ENCODE measurements at regions not wholly inside any gene's neighbourhood (a gene's known extent, or its start where the extent isn't known, plus 50 kb on each side); places are given as distances from the start of the nearest gene placed in this dataset.

GRCh38 chr15:36501063-36501678, 78.3 kb upstream of the CDIN1 start:
- Mint-ChIP-seq H3K36me3 (no peaks in the 10 kb centered on the region), H3K4me1 (no peaks in the 10 kb centered on the region), H3K27me3 (peaks cover 16% of the 10 kb centered on the region), H3K9me3 (peaks cover 0 to 1% (median 0%) of the 10 kb centered on the region in 7 donors), H3K27ac (no peak overlapping the region), H3K4me3 (no peak overlapping the region)
- Histone ChIP-seq H3K4me3 (ENCODE audit: low read depth, low read length) (no peak overlapping the region), H3K4me1 (ENCODE audit: control insufficient read depth, insufficient read depth, low read length, poor library complexity, severe bottlenecking) (no peaks in the 10 kb centered on the region), H3K36me3 (ENCODE audit: control insufficient read depth, insufficient read depth, low read length) (no peaks in the 10 kb centered on the region), H3K27ac (ENCODE audit: insufficient read depth, low read length, poor library complexity, severe bottlenecking) (no peak overlapping the region), H3K9me3 (ENCODE audit: control insufficient read depth in 2 of 2, low read length in 2 of 2) (no peaks in the 10 kb centered on the region), H3K27me3 (ENCODE audit: control insufficient read depth, insufficient read depth, low read length) (peaks cover 3% of the 10 kb centered on the region)
- DNase-seq (peak in 2 of 3 donors; percentile 5 to 25), ATAC-seq (ENCODE audit: low read depth in 2 of 2) (no peak)

- no peak for ATAC-seq (ENCODE audit: low read depth in 2 of 2)
- H3K27ac Mint-ChIP-seq = no peak overlapping the region
Measured at GRCh38 chr15:36502509-36502908, 76.9 kb upstream of the CDIN1 start.

DNA sequence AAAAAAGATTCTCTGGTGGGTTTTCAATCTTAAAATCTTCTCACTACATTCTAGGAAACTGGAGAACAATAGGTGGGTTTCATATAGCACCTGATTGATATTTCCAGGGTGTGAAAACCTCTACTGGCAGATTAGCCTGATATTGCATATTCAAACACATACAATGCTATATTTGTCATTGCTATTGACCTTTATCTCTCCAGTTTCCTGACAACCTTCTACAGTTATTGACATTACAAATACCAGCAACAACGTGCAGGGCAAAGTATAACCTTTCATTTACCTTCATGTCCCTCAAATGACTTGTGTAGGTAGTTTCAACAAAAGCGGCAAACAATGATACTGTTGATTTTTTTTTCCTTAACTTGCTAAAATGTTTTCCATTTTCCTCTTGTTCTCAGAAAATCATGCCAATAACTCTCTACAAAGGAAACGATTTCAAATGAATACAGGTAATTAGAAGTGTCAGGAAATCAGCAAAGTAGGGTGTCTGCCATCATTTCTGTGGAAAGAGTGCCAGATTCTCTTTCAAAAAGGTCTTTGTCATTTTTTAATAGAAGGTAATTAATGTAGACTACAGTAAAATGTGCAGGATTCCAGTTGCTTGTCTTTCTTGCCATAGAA, 72.6 kb upstream of the CDIN1 start:
- H3K4me3 ChIP-seq (ENCODE audit: low read depth, low read length) = no peak overlapping the region
- no peaks in the 10 kb centered on the region for H3K36me3 ChIP-seq (ENCODE audit: control insufficient read depth, insufficient read depth, low read length)
- no peaks in the 10 kb centered on the region for H3K4me1 Mint-ChIP-seq
- H3K27ac Mint-ChIP-seq = no peak overlapping the region
- H3K9me3 ChIP-seq (ENCODE audit: control insufficient read depth in 2 of 2, low read length in 2 of 2) = no peaks in the 10 kb centered on the region
- H3K4me1 ChIP-seq (ENCODE audit: control insufficient read depth, insufficient read depth, low read length, poor library complexity, severe bottlenecking) = no peaks in the 10 kb centered on the region
- ATAC-seq (ENCODE audit: low read depth in 2 of 2) (no peak), DNase-seq (no peak)
- H3K9me3 Mint-ChIP-seq = peaks cover 0 to 4% (median 0%) of the 10 kb centered on the region in 7 donors
- no peak overlapping the region for H3K4me3 Mint-ChIP-seq
- peaks cover 1% of the 10 kb centered on the region for H3K27me3 ChIP-seq (ENCODE audit: control insufficient read depth, insufficient read depth, low read length)
- no peak overlapping the region for H3K27ac ChIP-seq (ENCODE audit: insufficient read depth, low read length, poor library complexity, severe bottlenecking)
- peaks cover 16% of the 10 kb centered on the region for H3K27me3 Mint-ChIP-seq
- H3K36me3 Mint-ChIP-seq = no peaks in the 10 kb centered on the region

More at GRCh38 chr15:36502509-36502908, 76.9 kb upstream of the CDIN1 start:
- no peak overlapping the region for H3K4me3 ChIP-seq (ENCODE audit: low read depth, low read length)
- H3K4me1 Mint-ChIP-seq = no peaks in the 10 kb centered on the region
- no peaks in the 10 kb centered on the region for H3K9me3 ChIP-seq (ENCODE audit: control insufficient read depth in 2 of 2, low read length in 2 of 2)
- H3K36me3 Mint-ChIP-seq = no peaks in the 10 kb centered on the region
- no peak overlapping the region for H3K4me3 Mint-ChIP-seq
- H3K9me3 Mint-ChIP-seq = peaks cover 0 to 1% (median 0%) of the 10 kb centered on the region in 7 donors
- peaks cover 16% of the 10 kb centered on the region for H3K27me3 Mint-ChIP-seq
- no peak for DNase-seq
- H3K36me3 ChIP-seq (ENCODE audit: control insufficient read depth, insufficient read depth, low read length) = no peaks in the 10 kb centered on the region
- H3K4me1 ChIP-seq (ENCODE audit: control insufficient read depth, insufficient read depth, low read length, poor library complexity, severe bottlenecking) = no peaks in the 10 kb centered on the region
- H3K27me3 ChIP-seq (ENCODE audit: control insufficient read depth, insufficient read depth, low read length) = peaks cover 3% of the 10 kb centered on the region
- no peak overlapping the region for H3K27ac ChIP-seq (ENCODE audit: insufficient read depth, low read length, poor library complexity, severe bottlenecking)

GRCh38 chr15:36507458-36507857, 72.0 kb upstream of the CDIN1 start:
- Mint-ChIP-seq H3K36me3 (no peaks in the 10 kb centered on the region), H3K27ac (no peak overlapping the region), H3K4me1 (no peaks in the 10 kb centered on the region), H3K27me3 (peaks cover 16% of the 10 kb centered on the region), H3K9me3 (peaks cover 0 to 4% (median 0%) of the 10 kb centered on the region in 7 donors), H3K4me3 (no peak overlapping the region)
- H3K4me1 ChIP-seq (ENCODE audit: control insufficient read depth, insufficient read depth, low read length, poor library complexity, severe bottlenecking) = no peaks in the 10 kb centered on the region
- H3K4me3 ChIP-seq (ENCODE audit: low read depth, low read length) = no peak overlapping the region
- no peaks in the 10 kb centered on the region for H3K27me3 ChIP-seq (ENCODE audit: control insufficient read depth, insufficient read depth, low read length)
- no peak overlapping the region for H3K27ac ChIP-seq (ENCODE audit: insufficient read depth, low read length, poor library complexity, severe bottlenecking)
- no peaks in the 10 kb centered on the region for H3K9me3 ChIP-seq (ENCODE audit: control insufficient read depth in 2 of 2, low read length in 2 of 2)
- DNase-seq = no peak
- H3K36me3 ChIP-seq (ENCODE audit: control insufficient read depth, insufficient read depth, low read length) = no peaks in the 10 kb centered on the region
- ATAC-seq (ENCODE audit: low read depth in 2 of 2) = no peak

- Mint-ChIP-seq H3K4me3 (no peak overlapping the region), H3K4me1 (no peaks in the 10 kb centered on the region), H3K27ac (no peak overlapping the region), H3K9me3 (peaks cover 0 to 3% (median 0%) of the 10 kb centered on the region in 7 donors), H3K27me3 (peaks cover 5% of the 10 kb centered on the region), H3K36me3 (no peaks in the 10 kb centered on the region)
- ATAC-seq (ENCODE audit: low read depth in 2 of 2) (no peak), DNase-seq (no peak)
- H3K27ac ChIP-seq (ENCODE audit: insufficient read depth, low read length, poor library complexity, severe bottlenecking) = no peak overlapping the region
- no peaks in the 10 kb centered on the region for H3K36me3 ChIP-seq (ENCODE audit: control insufficient read depth, insufficient read depth, low read length)
- no peak overlapping the region for H3K4me3 ChIP-seq (ENCODE audit: low read depth, low read length)
- H3K9me3 ChIP-seq (ENCODE audit: control insufficient read depth in 2 of 2, low read length in 2 of 2) = no peaks in the 10 kb centered on the region
- no peaks in the 10 kb centered on the region for H3K27me3 ChIP-seq (ENCODE audit: control insufficient read depth, insufficient read depth, low read length)
- no peaks in the 10 kb centered on the region for H3K4me1 ChIP-seq (ENCODE audit: control insufficient read depth, insufficient read depth, low read length, poor library complexity, severe bottlenecking)
Measured at GRCh38 chr15:36511594-36511993, 67.8 kb upstream of the CDIN1 start.

- Histone ChIP-seq H3K4me3 (ENCODE audit: low read depth, low read length) (no peak overlapping the region), H3K27me3 (ENCODE audit: control insufficient read depth, insufficient read depth, low read length) (peaks cover 1% of the 10 kb centered on the region), H3K4me1 (ENCODE audit: control insufficient read depth, insufficient read depth, low read length, poor library complexity, severe bottlenecking) (no peaks in the 10 kb centered on the region), H3K9me3 (ENCODE audit: control insufficient read depth in 2 of 2, low read length in 2 of 2) (no peaks in the 10 kb centered on the region), H3K27ac (ENCODE audit: insufficient read depth, low read length, poor library complexity, severe bottlenecking) (no peak overlapping the region), H3K36me3 (ENCODE audit: control insufficient read depth, insufficient read depth, low read length) (no peaks in the 10 kb centered on the region)
- Mint-ChIP-seq H3K27me3 (no peaks in the 10 kb centered on the region), H3K27ac (no peak overlapping the region), H3K36me3 (no peaks in the 10 kb centered on the region), H3K9me3 (peaks cover 0 to 13% (median 0%) of the 10 kb centered on the region in 7 donors), H3K4me3 (no peak overlapping the region), H3K4me1 (no peaks in the 10 kb centered on the region)
- no peak for DNase-seq
- ATAC-seq (ENCODE audit: low read depth in 2 of 2) = no peak
Measured at GRCh38 chr15:36517758-36518157, 61.7 kb upstream of the CDIN1 start.

- Histone ChIP-seq H3K4me3 (ENCODE audit: low read depth, low read length) (no peak overlapping the region), H3K4me1 (ENCODE audit: control insufficient read depth, insufficient read depth, low read length, poor library complexity, severe bottlenecking) (no peaks in the 10 kb centered on the region), H3K27me3 (ENCODE audit: control insufficient read depth, insufficient read depth, low read length) (peaks cover 1% of the 10 kb centered on the region), H3K27ac (ENCODE audit: insufficient read depth, low read length, poor library complexity, severe bottlenecking) (no peak overlapping the region), H3K36me3 (ENCODE audit: control insufficient read depth, insufficient read depth, low read length) (no peaks in the 10 kb centered on the region), H3K9me3 (ENCODE audit: control insufficient read depth in 2 of 2, low read length in 2 of 2) (no peaks in the 10 kb centered on the region)
- Mint-ChIP-seq H3K9me3 (peaks cover 0 to 13% (median 0%) of the 10 kb centered on the region in 7 donors), H3K27me3 (no peaks in the 10 kb centered on the region), H3K4me3 (no peak overlapping the region), H3K36me3 (no peaks in the 10 kb centered on the region), H3K4me1 (no peaks in the 10 kb centered on the region), H3K27ac (no peak overlapping the region)
- DNase-seq = no peak
- ATAC-seq (ENCODE audit: low read depth in 2 of 2) = no peak
Measured at GRCh38 chr15:36519067-36519466, 60.4 kb upstream of the CDIN1 start.

GRCh38 chr15:36525430-36525829, 54.0 kb upstream of the CDIN1 start:
- Histone ChIP-seq H3K4me1 (ENCODE audit: control insufficient read depth, insufficient read depth, low read length, poor library complexity, severe bottlenecking) (no peaks in the 10 kb centered on the region), H3K27ac (ENCODE audit: insufficient read depth, low read length, poor library complexity, severe bottlenecking) (no peak overlapping the region), H3K4me3 (ENCODE audit: low read depth, low read length) (no peak overlapping the region), H3K36me3 (ENCODE audit: control insufficient read depth, insufficient read depth, low read length) (no peaks in the 10 kb centered on the region), H3K27me3 (ENCODE audit: control insufficient read depth, insufficient read depth, low read length) (peaks cover 3% of the 10 kb centered on the region), H3K9me3 (ENCODE audit: control insufficient read depth in 2 of 2, low read length in 2 of 2) (no peaks in the 10 kb centered on the region)
- Mint-ChIP-seq H3K27ac (no peak overlapping the region), H3K36me3 (no peaks in the 10 kb centered on the region), H3K4me1 (no peaks in the 10 kb centered on the region), H3K4me3 (no peak overlapping the region), H3K27me3 (peaks cover 6% of the 10 kb centered on the region), H3K9me3 (peaks cover 0 to 10% (median 0%) of the 10 kb centered on the region in 7 donors)
- DNase-seq (no peak), ATAC-seq (ENCODE audit: low read depth in 2 of 2) (no peak)

All from CD4-positive, CD25-positive, alpha-beta regulatory T cell (primary cell).